ENCODE measurements at regions not wholly inside any gene's neighbourhood (a gene's known extent, or its start where the extent isn't known, plus 50 kb on each side); places are given as distances from the start of the nearest gene placed in this dataset.
"Not testable (repeated sequence)": the region's sequence is repeated elsewhere in the genome, so short reads cannot be mapped to it uniquely, and the experiment has no call there.

DNA sequence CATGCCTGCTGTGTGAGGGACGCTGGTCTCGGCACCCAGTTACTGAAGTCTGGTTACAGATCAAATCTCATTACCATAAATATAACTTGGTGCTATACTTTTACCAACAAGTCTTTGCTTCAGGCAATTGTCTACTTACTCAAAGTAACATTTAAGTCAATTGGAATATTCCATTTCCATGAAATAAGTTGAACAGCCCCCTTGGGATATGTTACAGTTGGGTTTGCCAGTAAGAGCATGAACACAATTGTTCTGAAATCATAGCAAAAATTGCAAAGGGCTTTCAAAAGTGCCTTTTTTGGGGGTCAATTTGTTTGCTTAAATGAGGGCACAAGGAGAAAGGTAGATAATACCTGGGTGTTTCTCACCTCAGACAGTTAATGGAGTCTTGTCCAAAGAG is 170.9 kb upstream of the EXOC2 start:
- DNase-seq (ENCODE audit: low read depth in 2 of 2) = no peak

DNA sequence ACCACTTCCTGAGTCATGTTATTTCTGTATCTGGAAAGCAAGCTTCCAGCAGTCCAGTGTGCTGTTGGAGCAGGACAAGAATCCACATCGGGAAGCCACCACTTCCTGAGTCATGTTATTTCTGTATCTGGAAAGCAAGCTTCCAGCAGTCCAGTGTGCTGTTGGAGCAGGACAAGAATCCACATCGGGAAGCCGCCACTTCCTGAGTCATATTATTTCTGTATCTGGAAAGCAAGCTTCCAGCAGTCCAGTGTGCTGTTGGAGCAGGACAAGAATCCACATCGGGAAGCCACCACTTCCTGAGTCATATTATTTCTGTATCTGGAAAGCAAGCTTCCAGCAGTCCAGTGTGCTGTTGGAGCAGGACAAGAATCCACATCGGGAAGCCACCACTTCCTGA is 170.2 kb upstream of the EXOC2 start:
- DNase-seq (ENCODE audit: low read depth in 2 of 2) = not testable (repeated sequence)

DNA sequence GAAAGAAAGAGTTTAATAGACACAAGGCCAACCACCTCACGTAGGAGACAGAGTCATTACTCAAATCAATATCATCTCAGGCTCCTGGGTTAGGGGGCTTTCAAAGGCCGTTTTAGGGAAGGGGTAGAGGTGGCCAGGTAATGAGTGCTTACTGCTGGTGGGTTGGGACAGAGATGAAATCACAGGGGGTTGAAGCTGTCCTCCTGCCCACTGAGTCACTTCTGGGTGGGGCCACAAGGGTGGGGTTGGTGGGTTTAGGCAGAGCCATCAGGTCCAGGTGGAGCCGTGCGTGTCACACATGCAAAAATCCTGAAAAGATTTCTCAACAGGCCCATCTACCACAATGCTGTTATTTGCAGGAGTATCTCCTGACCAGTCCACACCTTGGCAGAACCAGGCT is 167.0 kb upstream of the EXOC2 start:
- no peak for DNase-seq (ENCODE audit: low read depth in 2 of 2)

DNA sequence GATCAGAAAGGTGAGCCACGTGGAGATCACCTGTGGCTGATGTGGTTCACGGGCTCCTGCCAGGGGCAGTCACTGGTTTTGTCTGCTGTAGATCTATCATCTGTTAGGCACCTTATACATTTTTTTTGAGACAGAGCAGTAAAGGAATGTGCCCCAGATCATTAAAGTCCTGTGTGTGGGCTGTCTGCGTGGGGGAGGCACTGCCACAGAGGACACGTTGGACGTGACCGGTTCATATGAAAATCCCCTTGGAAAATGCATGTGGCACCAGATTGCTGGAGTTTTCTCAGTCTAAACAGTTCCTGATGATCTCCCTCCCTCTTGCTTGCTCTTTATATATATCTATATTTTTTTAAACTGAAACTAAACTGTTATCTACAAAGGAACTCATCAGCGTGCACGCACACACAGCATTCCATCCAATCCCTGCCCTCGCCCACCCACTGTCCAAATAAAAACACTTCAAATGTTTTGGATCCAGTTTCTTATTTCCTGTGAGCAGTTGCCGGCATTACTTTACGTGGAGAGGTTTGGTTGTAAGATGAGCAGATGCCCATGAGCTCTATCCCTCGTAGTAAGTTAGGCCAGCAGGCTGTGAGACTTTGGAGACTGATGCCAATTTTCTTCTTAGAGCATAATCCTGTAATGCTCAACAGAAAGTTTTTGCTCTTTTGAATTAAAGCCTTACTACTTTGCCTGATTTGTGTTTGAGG is 161.6 kb upstream of the EXOC2 start:
- DNase-seq (ENCODE audit: low read depth in 2 of 2) = no peak

DNA sequence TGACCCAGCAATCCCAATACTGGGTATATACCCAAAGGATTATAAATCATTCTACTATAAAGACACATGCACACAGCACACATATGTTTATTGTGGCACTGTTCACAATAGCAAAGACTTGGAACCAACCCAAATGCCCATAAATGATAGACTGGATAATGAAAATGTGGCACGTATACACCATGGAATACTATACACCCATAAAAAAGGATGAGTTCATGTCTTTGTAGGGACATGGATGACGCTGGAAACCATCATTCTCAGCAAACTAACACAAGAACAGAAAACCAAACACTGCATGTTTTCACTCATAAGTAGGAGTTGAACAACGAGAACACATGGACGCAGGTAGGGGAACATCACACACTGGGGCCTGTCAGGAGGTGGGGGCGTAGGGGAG is 159.3 kb upstream of the EXOC2 start:
- DNase-seq (ENCODE audit: low read depth in 2 of 2) = not testable (repeated sequence)

DNA sequence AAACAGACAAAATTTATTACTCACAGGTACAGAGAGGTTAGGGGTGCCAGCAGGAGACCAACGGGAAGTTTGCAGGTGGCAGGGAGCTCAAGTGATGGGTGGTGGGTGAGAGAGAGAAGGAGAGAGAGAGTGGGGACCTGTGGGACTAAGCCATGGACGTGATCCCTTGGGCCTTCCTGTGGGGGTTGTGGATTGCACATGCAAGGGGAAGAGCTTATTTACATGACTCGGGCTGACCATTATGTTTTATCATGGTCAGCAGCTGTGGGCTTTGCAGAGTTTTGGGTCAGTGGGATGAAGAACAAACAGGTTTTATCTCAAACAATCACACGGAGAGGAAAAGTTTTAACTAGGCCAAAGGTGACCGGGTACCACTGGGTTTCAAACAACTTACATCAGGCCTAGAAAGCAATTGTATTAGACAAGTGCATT is 156.2 kb upstream of the EXOC2 start:
- no peak for DNase-seq (ENCODE audit: low read depth in 2 of 2)

DNA sequence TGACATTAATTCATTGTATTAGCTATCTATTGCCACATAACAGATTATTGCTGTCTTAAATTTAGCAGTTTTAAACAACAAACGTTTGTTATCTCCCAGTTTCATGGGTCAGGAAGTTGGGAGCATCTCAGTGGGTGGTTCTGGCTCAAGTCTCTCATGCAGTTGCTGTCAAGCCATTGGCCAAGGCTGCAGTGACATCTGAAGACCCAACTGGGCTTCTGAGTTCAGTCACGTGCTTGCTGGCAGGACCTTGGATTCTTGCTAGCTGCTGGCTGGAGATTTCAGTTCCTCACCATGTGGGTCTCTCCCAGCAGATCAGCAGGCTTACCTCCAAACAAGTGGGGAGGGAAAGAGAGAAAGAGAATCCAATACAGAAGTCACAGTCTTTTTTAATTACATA is 152.6 kb upstream of the EXOC2 start:
- no peak for DNase-seq (ENCODE audit: low read depth in 2 of 2)

DNA sequence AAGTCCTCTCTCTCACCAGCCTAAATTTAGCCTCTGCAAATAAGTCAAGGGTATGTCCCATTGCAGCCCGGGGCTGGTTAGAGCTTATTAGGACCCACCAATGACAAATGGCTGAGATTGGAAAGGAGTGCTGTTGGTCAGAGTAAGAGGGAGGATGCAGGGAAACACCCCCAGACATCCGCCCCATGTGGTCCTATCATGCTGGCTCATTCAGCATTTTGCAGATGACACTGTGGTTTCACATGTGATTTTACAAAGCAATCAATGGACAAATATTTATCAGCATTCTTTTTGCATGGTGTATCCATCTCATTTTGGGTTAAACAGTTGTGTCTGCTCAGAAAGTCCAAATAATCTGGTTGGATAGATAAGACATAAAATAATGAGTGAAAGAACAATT is 152.2 kb upstream of the EXOC2 start:
- no peak for DNase-seq (ENCODE audit: low read depth in 2 of 2)

DNA sequence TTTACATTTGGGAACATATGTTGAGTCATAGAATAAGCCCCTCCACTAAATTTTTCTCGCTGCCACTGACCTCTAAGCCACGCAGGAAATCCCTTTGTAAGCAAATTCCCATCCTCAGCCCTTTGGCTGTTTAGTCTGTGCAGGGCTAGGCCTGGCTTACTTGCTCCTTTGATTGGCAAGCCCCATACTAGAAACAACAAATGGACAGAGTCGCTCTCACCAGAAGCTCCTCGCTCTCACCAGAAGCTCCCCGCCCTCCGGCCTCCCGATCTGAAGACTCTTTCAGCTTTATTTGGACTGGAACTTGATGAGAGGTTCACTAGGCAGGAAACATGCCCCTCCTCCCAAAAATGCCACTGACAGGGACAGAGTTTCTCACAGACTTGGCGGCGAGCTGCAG is 149.2 kb upstream of the EXOC2 start:
- DNase-seq (ENCODE audit: low read depth in 2 of 2) = no peak

DNA sequence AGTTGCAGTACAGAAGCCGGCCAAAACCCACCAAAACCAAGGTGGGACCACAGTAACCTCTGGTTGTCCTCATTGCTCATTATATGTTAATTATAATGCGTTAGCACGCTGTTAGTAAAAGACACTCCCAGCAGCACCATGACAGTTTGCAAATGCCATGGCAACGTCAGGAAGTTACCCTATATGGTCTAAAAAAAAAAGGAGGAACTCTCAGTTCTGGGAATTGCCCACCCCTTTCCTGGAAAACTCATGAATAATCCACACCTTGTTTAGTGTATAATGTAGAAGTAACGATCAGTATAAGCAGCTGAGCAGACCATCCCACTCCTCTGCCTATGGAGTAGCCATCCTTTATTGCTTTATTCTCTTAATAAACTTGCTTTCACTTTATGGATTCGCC is 148.6 kb upstream of the EXOC2 start:
- DNase-seq (ENCODE audit: low read depth in 2 of 2) = no peak

DNA sequence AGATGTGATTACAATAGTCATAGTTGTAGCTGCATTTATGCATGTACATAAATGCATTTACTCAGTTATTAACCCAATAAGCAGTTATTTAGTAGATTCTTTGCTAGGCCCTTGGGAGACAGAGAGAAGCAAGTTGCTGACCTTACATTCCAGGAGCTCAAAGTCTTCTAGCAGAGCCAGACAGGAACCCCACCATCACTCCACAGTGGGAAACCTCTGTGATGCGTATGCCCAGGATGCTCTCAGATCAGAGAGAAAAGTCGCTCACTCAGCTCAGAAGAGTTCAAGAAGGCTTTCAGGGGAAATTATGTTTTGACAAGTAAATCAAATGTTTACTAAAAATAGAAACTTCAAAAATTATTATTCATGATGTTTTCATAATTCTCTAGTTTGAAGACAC is 146.3 kb upstream of the EXOC2 start:
- no peak for DNase-seq (ENCODE audit: low read depth in 2 of 2)

DNA sequence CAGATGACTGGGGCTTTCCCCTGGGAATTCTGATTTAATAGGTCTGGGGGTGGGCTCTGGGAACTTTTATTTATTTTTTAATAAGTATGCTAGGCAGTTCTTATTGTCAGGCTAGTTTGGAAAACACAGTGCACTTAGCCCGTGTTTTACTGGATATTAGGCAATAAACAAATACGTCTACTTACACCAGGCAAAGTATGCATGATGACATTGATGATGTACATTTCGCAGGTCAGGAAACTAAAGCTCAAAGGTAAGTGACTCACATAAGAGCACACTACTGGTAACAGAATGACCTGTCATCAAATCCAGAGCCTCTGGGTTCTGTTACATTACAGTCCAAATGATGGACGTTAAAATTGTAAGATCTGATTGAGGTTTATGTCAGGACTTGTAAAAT is 144.4 kb upstream of the EXOC2 start:
- no peak for DNase-seq (ENCODE audit: low read depth in 2 of 2)

DNA sequence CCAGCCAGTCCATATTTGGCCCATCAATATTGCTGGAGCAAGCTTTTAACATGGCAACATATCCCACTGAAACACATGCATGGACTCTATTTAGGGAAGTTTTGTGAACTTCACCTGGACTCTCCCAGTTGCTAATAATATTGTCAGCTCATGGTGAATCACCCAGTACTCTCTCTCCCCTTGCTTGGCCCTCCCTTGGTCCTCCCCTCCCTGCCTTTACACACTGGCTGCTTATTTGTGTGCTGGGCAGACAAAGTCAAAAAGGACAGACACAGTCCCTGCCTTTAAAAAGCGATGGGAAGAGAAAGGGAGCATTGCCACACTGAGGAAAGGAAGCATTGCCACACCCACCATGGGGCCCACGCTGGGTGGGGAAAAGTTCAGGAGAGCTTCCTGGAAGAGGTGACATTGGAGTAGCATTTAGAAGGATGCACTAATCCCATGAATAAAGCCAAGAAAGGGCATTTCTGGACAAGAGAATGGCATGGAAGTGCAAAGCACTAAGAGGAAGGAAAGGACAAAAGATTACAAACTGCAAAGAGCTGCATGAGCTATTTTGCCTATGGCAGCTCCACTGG is 143.4 kb upstream of the EXOC2 start:
- DNase-seq (ENCODE audit: low read depth in 2 of 2) = no peak

DNA sequence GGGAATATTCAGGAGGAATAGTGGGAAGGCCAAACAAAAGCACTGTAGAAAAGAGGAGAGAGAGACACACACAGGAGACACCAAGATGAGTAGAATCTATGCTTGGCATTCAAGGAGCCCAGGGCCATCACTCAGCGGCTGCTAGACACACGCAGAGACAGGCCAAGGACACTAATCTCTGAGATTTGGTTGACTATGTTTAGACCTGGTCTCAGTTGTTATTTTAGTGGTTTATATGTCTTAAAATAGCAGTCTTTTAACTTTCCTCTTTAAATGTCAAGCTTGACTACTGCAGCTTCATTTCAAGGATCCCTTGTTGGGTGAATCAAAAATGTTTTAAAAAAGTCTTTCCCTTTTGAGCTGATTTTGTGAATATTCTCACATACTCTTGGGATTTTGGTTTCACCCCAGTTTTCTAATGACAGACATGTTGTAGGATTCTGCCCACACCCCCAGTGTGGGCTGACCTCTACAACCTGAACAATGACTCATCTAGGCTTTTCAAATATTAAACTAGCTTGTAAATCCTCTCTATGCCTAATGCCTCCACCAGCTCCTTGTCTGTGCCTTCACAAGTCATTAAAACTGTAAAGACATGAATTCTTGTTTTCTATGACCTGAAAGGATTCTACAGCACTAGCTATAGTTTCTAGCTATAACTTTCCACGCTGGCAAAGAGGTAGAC is 142.7 kb upstream of the EXOC2 start:
- no peak for DNase-seq (ENCODE audit: low read depth in 2 of 2)

DNA sequence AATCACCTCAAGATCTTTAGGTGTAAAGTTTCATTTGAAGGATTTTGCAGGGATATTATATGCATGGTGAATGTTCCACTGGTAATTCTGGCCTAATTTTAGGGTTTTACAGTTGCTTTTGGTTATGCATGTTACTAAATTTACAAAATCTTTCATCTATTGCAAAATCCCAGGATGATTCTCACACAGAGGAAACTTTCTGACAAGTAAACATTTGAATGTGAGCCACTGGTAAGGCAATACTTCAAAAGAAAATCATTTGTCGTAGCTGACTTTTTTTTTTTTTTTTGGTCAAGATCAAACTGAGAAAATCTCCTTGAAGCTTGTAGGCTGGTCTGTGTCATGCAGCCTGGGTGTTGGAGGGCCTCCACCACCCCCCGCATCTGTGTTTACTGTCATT is 141.9 kb upstream of the EXOC2 start:
- no peak for DNase-seq (ENCODE audit: low read depth in 2 of 2)

DNA sequence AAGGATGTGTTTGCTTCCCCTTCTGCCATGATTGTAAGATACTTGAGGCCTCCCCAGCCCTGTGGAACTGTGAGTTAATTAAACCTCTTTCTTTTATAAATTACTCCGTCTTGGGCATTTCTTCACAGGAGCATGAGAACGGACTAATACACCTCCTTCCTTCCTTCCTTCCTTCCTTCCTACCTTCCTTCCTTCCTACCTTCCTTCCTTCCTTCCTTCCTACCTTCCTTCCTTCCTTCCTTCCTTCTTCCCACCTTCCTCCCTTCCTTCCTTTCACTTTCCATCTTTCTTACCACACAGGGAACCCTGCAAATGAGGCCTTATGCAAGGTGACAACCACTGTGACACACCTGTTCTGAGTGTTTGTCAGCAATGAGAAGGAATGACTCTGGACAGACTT is 141.3 kb upstream of the EXOC2 start:
- no peak for DNase-seq (ENCODE audit: low read depth in 2 of 2)

DNA sequence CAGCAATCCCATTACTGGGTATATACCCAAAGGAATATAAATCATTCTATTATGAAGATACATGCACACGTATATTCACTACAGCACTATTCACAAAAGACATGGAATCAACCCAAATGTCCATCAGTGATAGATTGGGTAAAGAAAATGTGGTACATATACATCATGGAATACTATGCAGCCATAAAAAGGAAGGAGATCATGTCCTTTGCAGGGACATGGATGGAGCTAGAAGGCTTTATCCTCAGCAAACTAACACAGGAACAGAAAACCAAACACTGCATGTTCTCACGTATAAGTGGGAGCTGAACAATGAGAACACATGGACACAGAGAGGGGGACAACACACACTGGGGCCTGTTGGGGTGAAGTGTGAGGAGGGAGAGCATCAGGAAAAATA is 139.9 kb upstream of the EXOC2 start:
- not testable (repeated sequence) for DNase-seq (ENCODE audit: low read depth in 2 of 2)

DNA sequence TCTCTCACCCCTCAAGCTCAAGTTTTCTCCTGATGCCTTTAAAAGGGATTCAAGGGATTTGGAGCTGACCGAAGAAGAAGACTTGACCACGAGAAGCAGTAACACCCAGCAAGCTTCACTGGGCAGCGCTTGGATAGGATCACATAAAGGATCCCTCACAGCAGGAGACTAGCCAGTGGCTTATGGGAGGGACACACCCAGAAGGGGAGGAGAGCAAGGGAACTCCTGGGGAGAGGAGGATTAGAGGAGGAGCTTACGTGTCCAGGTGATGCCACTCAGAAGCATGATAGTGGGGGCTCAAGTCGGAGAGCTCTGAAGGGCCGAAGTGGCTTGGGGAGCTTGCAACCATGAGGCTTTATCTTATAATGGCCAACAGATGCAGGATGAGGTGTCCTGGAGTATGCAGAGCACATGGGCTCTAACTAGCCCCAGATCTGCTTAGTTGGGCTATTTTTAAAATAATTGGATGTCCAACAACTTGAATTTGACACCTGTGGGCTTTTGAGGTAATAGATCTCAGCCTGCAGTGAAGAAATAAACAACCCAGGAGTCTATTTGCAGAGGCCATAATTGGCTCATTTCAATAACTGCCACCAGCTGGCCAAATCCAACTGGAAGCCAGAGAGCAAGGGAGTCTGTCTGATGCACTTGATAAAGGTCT is 137.9 kb upstream of the EXOC2 start:
- no peak for DNase-seq (ENCODE audit: low read depth in 2 of 2)

DNA sequence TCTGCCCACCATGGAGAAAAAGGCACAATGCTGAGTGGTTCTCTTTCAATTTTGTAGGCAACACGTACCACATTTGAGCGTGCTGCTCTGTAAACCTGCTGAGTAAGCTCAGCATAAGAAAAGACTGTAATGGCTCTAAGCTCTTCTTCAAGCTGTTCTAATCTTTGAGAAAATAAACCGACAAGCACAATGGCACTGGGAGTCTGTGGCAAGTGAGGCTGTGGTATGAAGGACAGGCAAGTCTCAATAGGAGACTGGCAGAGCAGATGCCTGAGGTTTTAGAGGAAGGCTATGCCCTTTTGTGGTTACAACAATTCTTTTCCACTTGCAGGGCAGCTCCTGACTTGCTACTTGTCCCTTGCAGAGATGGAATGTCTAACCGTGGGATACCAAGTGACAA is 136.7 kb upstream of the EXOC2 start:
- no peak for DNase-seq (ENCODE audit: low read depth in 2 of 2)

DNA sequence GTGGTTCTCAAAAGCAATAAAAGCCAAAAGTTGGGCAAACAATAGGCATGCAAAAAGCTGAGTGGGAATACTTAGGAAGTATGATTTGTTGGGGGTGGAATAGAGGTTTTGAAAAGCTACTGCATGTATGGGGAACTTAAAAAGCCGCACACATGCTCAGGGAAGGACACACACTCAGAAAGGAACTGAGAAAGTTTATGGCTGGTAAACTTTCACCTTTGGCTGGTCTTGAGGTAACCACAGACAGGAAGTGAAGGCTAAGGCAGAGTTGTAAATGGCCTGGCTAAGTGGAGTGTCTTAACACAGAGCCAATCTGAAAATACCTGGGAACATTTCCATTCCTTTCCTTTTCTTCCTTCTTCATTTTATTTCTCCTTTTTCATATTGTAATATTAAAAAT is 134.5 kb upstream of the EXOC2 start:
- no peak for DNase-seq (ENCODE audit: low read depth in 2 of 2)

DNA sequence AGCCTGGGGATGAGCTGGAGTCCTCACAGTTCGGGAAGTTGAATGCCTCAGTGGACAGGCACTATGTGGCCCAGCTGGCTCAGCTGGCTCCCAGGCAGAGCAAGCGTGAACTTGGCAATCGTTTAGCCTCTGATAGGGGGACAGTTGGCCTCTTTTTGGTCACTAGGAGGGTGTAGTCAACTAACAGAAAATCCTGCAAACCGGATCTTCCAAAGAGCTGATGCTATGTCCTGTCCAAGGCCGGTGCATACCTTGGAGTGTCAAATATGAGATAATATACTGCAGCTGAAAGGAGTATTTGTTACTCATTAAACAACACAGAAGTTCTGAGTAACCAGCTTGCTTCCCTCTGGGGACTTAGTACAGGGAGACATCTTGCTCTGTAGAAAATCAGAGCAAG is 126.2 kb upstream of the EXOC2 start:
- DNase-seq (ENCODE audit: low read depth in 2 of 2) = no peak

DNA sequence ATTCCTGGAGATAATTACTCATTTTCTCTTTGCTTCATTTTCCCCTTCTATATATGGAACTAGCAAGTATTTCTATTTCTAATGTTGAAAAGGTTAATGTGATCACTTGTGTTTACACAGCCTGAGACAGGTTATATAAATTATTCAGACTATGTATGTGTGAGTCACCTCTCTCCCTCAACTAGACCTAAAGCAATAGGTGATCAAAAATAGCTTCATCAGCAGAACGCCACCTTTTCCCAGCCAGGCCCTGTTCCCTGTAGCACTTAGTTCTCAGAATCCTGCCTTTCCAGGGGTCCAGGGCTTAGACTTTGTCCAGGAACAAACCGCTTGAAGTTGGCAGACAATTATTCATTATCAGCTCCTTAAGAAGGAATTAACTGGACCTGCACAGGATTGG is 125.3 kb upstream of the EXOC2 start:
- no peak for DNase-seq (ENCODE audit: low read depth in 2 of 2)

DNA sequence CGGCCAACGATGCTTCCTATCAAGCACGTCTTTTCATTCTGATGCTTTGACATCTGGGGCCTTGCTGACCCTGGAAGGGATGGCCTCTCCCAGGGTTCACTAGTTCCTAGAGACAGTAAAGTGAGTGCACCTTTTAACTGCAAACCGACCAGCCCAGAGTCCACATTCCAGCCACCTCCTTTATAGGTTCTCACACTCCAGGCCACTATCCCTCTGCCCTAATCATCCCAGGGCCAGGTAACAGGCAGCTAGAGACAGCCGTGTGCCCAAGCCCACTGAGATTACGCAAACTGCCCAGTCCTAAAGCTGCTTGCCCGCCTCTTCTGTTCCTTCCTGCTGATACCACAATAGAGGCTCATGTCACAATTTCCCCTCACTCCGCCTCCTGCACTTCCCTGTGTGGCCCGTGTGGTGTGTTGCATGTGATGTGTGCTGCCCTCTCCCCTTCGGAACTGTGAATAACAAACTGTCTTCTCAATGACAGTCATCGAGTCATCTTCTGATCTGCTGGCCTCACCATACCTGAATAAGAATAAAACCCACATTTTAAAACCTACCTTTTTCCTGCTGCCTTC is 123.7 kb upstream of the EXOC2 start:
- no peak for DNase-seq (ENCODE audit: low read depth in 2 of 2)

Data from fibroblast of skin of left biceps (primary cell).